IMR-90 (cell line): ENCODE measurements at regions not wholly inside any gene's neighbourhood (a gene's known extent, or its start where the extent isn't known, plus 50 kb on each side); places are given as distances from the start of the nearest gene placed in this dataset.

Experiments used
- ATAC-seq: fragments of 200-7000 bp; cut with Tn5 transposase; 2 replicates; pipeline ENCODE4 v1.9.1; 2020; ENCODE audit warnings: low read depth, mild to moderate bottlenecking, moderate library complexity
- BruUV-seq: library from RNA; stranded (reverse); fragments of 400-500 nt; replicated peaks from 2 replicates; lab custom pipeline; 2021; lab: Mats Ljungman, UMichigan
- CTCF ChIA-PET: fragments of 300-600 bp; formaldehyde crosslinking; extraction: SDS; loops from one replicate; lab custom pipeline; 2021; ENCODE audit warnings: antibody characterized with exemption; lab: Yijun Ruan, JAX
- POLR2A ChIA-PET: fragments of 300-600 bp; sonication (Branson Sonifier 250); formaldehyde crosslinking; loops from one replicate; lab custom pipeline; 2022; ENCODE audit warnings: antibody characterized with exemption; ENCODE audit not compliant: unreplicated experiment; lab: Charles Lee
- DNase-seq: peaks from one replicate; pipeline ENCODE4 v3.0.0; 2013
- H2AFZ ChIP-seq: replicated peaks from 2 replicates; pipeline ENCODE3; 2013; ENCODE audit warnings: low read length, mild to moderate bottlenecking; ENCODE audit not compliant: poor library complexity
- H2AK5ac ChIP-seq: 2 replicates; pipeline ENCODE4 v1.6.1; 2013; ENCODE audit warnings: low read depth, low read length, inconsistent platforms
- H2AK9ac ChIP-seq: replicated peaks from 2 replicates; pipeline ENCODE3; 2013; ENCODE audit warnings: mild to moderate bottlenecking, low read depth, low read length, moderate library complexity; ENCODE audit not compliant: poor library complexity
- H2BK120ac ChIP-seq: 2 replicates; pipeline ENCODE4 v1.6.1; 2013; ENCODE audit warnings: low read depth, low read length, inconsistent platforms
- H2BK15ac ChIP-seq: 3 replicates; pipeline ENCODE4 v1.6.1; 2013; ENCODE audit warnings: low read depth, low read length, inconsistent platforms
- H2BK20ac ChIP-seq: 2 replicates; pipeline ENCODE4 v1.6.1; 2013; ENCODE audit warnings: low read depth, mild to moderate bottlenecking, inconsistent platforms, low read length, moderate library complexity
- H2BK5ac ChIP-seq: 2 replicates; pipeline ENCODE4 v1.6.1; 2013; ENCODE audit warnings: mild to moderate bottlenecking, low read depth, low read length, inconsistent platforms; ENCODE audit not compliant: poor library complexity, severe bottlenecking
- H3K14ac ChIP-seq: replicated peaks from 2 replicates; pipeline ENCODE4 v1.6.1; 2013; ENCODE audit warnings: low read depth, low read length, inconsistent platforms
- H3K18ac ChIP-seq: 2 replicates; pipeline ENCODE4 v1.6.1; 2013; ENCODE audit warnings: low read depth, low read length, control low read depth
- H3K23ac ChIP-seq: 2 replicates; pipeline ENCODE4 v1.6.1; 2013; ENCODE audit warnings: low read depth, low read length, inconsistent platforms
- H3K27ac ChIP-seq: 2 replicates; pipeline ENCODE4 v1.5.1; 2013; ENCODE audit warnings: mild to moderate bottlenecking, control low read depth, low read length; ENCODE audit not compliant: insufficient read depth
- H3K27me3 ChIP-seq: 2 replicates; pipeline ENCODE4 v1.6.1; 2013; ENCODE audit warnings: low read length; ENCODE audit not compliant: control insufficient read depth, insufficient read depth
- H3K36me3 ChIP-seq: 2 replicates; pipeline ENCODE4 v1.6.1; 2013; ENCODE audit warnings: low read length, mixed read lengths; ENCODE audit not compliant: control insufficient read depth, insufficient read depth
- H3K4ac ChIP-seq: 2 replicates; pipeline ENCODE4 v1.6.1; 2013; ENCODE audit warnings: low read depth, low read length, inconsistent platforms
- H3K4me1 ChIP-seq: 2 replicates; pipeline ENCODE4 v1.6.1; 2013; ENCODE audit warnings: low read length, mixed read lengths; ENCODE audit not compliant: control insufficient read depth, insufficient read depth
- H3K4me2 ChIP-seq: 2 replicates; pipeline ENCODE4 v1.6.1; 2013; ENCODE audit warnings: low read depth, mild to moderate bottlenecking, control low read depth, low read length, moderate library complexity
- H3K4me3 ChIP-seq: 2 replicates; pipeline ENCODE4 v1.5.1; 2013; ENCODE audit warnings: low read depth, mild to moderate bottlenecking, control low read depth, low read length, moderate library complexity; ENCODE audit not compliant: insufficient read depth
- H3K56ac ChIP-seq: 2 replicates; pipeline ENCODE4 v1.6.1; 2013; ENCODE audit warnings: low read length, inconsistent platforms; ENCODE audit not compliant: insufficient read depth; ENCODE audit errors: extremely low read depth
- H3K79me1 ChIP-seq, 2 experiments: 2 replicates each; pipeline ENCODE4 v1.6.1; 2013; ENCODE audit warnings: low read length in 2 of 2, inconsistent platforms in 1 of 2, low read depth in 1 of 2
- H3K9ac ChIP-seq: 2 replicates; pipeline ENCODE4 v1.6.1; 2013; ENCODE audit warnings: low read depth, low read length, control low read depth
- H3K9me1 ChIP-seq: 2 replicates; pipeline ENCODE4 v1.6.1; 2013; ENCODE audit warnings: low read length, inconsistent platforms; ENCODE audit not compliant: insufficient read depth
- H3K9me3 ChIP-seq: 2 replicates; pipeline ENCODE4 v1.6.1; 2013; ENCODE audit warnings: low read length; ENCODE audit not compliant: control insufficient read depth, insufficient read depth
- H4K20me1 ChIP-seq: 2 replicates; pipeline ENCODE4 v1.6.1; 2013; ENCODE audit warnings: low read length, inconsistent platforms; ENCODE audit not compliant: insufficient read depth
- H4K5ac ChIP-seq: 2 replicates; pipeline ENCODE4 v1.6.1; 2013; ENCODE audit warnings: mild to moderate bottlenecking, low read depth, low read length, control low read depth
- H4K8ac ChIP-seq, 2 experiments: 2 replicates each; pipeline ENCODE4 v1.6.1; 2013; ENCODE audit warnings: low read depth in 2 of 2, low read length in 2 of 2, control low read depth in 1 of 2, inconsistent platforms in 1 of 2
- H4K91ac ChIP-seq: 2 replicates; pipeline ENCODE4 v1.6.1; 2013; ENCODE audit warnings: low read depth, low read length, inconsistent platforms; ENCODE audit not compliant: insufficient read depth
- MAFK ChIP-seq: IDR thresholded peaks from 2 replicates; pipeline ENCODE4 v1.6.1; 2012; ENCODE audit warnings: low read depth, low read length, improper control_type of control experiment
- NFE2L2 ChIP-seq: fragments of 150-350 bp; IDR thresholded peaks from 2 replicates; pipeline ENCODE4 v1.6.1; 2016; ENCODE audit warnings: low read depth, mild to moderate bottlenecking, low read length
- WGBS, 2 experiments: methylation state at CpG; one replicate each; pipeline versions ENCODE4 v1.1.5 to v1.1.7; 2013; ENCODE audit warnings: missing lambda C conversion rate in 2 of 2; ENCODE audit not compliant: insufficient read length in 1 of 2; ENCODE audit errors: extremely low coverage in 2 of 2; 5-methylcytosine and 5-hydroxymethylcytosine counted together
- dilution Hi-C: fragments of 300-500 bp; cut with HindIII; formaldehyde crosslinking; loops from one replicate; pipeline ENCODE4 v1.14.3; 2018; ENCODE audit warnings: low sequenced_read_pairs; ENCODE audit not compliant: unreplicated experiment
- in situ Hi-C: fragments of 300-500 bp; cut with MboI; formaldehyde crosslinking; loops from 3 replicates; pipeline ENCODE4 v1.14.3; 2019; ENCODE audit warnings: low sequenced_read_pairs, inconsistent platforms, mixed read lengths
- intact Hi-C: fragments of 100-400 bp; cut with micrococcal nuclease; formaldehyde crosslinking; loops from 2 replicates; pipeline ENCODE4 v1.10.0; 2022

GRCh38 chr2:53259395-53260009 lies 508.1 kb upstream of the CHAC2 start:
- H3K9me3 ChIP-seq = no peaks in the 10 kb centered on the region
- H4K20me1 ChIP-seq = no peaks in the 10 kb centered on the region
- H2BK5ac ChIP-seq = no peak overlapping the region
- H3K23ac ChIP-seq = no peak overlapping the region
- no peak for ATAC-seq
- no peak overlapping the region for H3K4me2 ChIP-seq
- H3K9me1 ChIP-seq = no peaks in the 10 kb centered on the region
- no peaks in the 10 kb centered on the region for H3K27me3 ChIP-seq
- no peak overlapping the region for H2AK5ac ChIP-seq
- dilution Hi-C loops (no loop called here), intact Hi-C loops (no loop called here), in situ Hi-C loops (no loop called here)
- no peak overlapping the region for H4K8ac ChIP-seq
- no peak overlapping the region for H3K18ac ChIP-seq
- ChIA-PET CTCF (interaction anchor here (0.6 kb wide), 1 partner anchor 57 kb away, joined by 3 read pairs; no protein-coding TSS in a partner anchor), POLR2A (no interaction called here)
- H3K4me1 ChIP-seq = no peaks in the 10 kb centered on the region
- H2BK20ac ChIP-seq = no peak overlapping the region
- H3K36me3 ChIP-seq = no peaks in the 10 kb centered on the region
- no peak for DNase-seq
- no peaks in the 10 kb centered on the region for H3K79me1 ChIP-seq
- TF ChIP-seq NFE2L2 (no peak), MAFK (peak; percentile 86)
- H3K27ac ChIP-seq = no peak overlapping the region
- no peak overlapping the region for H2BK15ac ChIP-seq
- no peak overlapping the region for H4K5ac ChIP-seq
- H2BK120ac ChIP-seq = no peak overlapping the region
- H3K9ac ChIP-seq = no peak overlapping the region
- no peak overlapping the region for H3K56ac ChIP-seq
- H4K91ac ChIP-seq = no peak overlapping the region
- no peak overlapping the region for H3K4ac ChIP-seq
- WGBS, 2 experiments = 75% methylated on average over 2 of the region's 29 CpGs; no CpG with 5 or more reads in 1 of the 2 experiments
- no peak overlapping the region for H2AFZ ChIP-seq
- no peak overlapping the region for H2AK9ac ChIP-seq
- H3K14ac ChIP-seq = no peak overlapping the region
- H3K4me3 ChIP-seq = no peak overlapping the region
- BruUV-seq = no TSS peak
